ENCODE measurements at regions not wholly inside any gene's neighbourhood (a gene's known extent, or its start where the extent isn't known, plus 50 kb on each side); places are given as distances from the start of the nearest gene placed in this dataset.

- TF ChIP-seq RNF2 (IDR thresholded peaks at IDR 0.05; ENCODE audit: borderline replicate concordance, low read depth, low read length, missing control alignments, poor library complexity, severe bottlenecking), result no peak
- TF ChIP-seq HDAC2 (IDR thresholded peaks at IDR 0.05; ENCODE audit: borderline replicate concordance in 1 of 2, low read depth in 2 of 2, low read length in 2 of 2), result no peak
- TF ChIP-seq CTCF (IDR thresholded peaks at IDR 0.05; ENCODE audit: control extremely low read depth in 1 of 3, insufficient read depth in 1 of 3, low read depth in 1 of 3, low read length in 3 of 3), result no peak
- TF ChIP-seq EP300 (IDR thresholded peaks at IDR 0.05; ENCODE audit: borderline replicate concordance in 1 of 2, low read depth in 2 of 2, low read length in 2 of 2), result no peak
- TF ChIP-seq GTF2F1 (IDR thresholded peaks at IDR 0.05; ENCODE audit: borderline replicate concordance, low read depth, low read length), result no peak
Observed at GRCh38 chr6:12533586-12533985, 183.0 kb upstream of the PHACTR1 start.

Data from H1 (cell line).